AG04449 (cell line): ENCODE measurements at regions not wholly inside any gene's neighbourhood (a gene's known extent, or its start where the extent isn't known, plus 50 kb on each side); places are given as distances from the start of the nearest gene placed in this dataset.
"Not testable (repeated sequence)": the region's sequence is repeated elsewhere in the genome, so short reads cannot be mapped to it uniquely, and the experiment has no call there.

Experiments used
- CTCF ChIA-PET: fragments of 350-600 bp; formaldehyde crosslinking; extraction: SDS; loops from one replicate; lab custom pipeline; 2021; ENCODE audit warnings: antibody characterized with exemption; lab: Yijun Ruan, JAX
- POLR2A ChIA-PET: fragments of 400-600, 350-600 bp; formaldehyde crosslinking; extraction: SDS; loops from one replicate; lab custom pipeline; 2020; ENCODE audit warnings: antibody characterized with exemption, inconsistent platforms; lab: Yijun Ruan, JAX
- DNase-seq: peaks from one replicate; pipeline ENCODE4 v3.0.0-alpha.2; 2010; ENCODE audit warnings: low read depth, low spot score
- H3K4me3 ChIP-seq: 2 replicates; pipeline ENCODE4 v1.5.1; 2011; ENCODE audit warnings: low read depth, mild to moderate bottlenecking, control low read depth, low read length
- TF ChIP-seq, protein P1 (sequence below): IDR thresholded peaks from one replicate; pipeline ENCODE4 v1.5.1; 2011; ENCODE audit warnings: mild to moderate bottlenecking, moderate library complexity, low read length, control low read depth, inconsistent platforms; ENCODE audit not compliant: insufficient read depth; ENCODE audit errors: missing control alignments

DNA sequence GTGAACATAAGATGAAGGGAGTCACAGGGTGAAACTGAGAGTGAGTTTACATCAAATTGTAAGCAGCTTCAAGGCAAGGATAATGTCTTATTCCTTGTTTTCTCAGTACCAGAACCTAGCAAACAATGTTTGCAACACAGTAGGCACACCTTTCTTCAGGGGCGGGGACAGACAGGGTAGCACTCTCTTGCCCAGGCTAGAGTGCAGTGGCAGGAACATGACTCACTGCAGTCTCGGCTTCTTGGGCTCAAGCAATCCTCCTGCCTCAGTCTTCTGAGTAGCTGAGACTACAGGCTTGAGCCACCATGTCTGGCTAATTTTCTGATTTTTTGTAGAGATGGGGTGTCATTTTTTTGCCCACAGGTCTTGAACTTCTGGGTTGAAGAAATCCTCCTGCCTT lies 299.8 kb downstream of the CD83 start:
- H3K4me3 ChIP-seq = no peak overlapping the region
- POLR2A ChIA-PET = no interaction called here
- TF ChIP-seq, protein P1, sequence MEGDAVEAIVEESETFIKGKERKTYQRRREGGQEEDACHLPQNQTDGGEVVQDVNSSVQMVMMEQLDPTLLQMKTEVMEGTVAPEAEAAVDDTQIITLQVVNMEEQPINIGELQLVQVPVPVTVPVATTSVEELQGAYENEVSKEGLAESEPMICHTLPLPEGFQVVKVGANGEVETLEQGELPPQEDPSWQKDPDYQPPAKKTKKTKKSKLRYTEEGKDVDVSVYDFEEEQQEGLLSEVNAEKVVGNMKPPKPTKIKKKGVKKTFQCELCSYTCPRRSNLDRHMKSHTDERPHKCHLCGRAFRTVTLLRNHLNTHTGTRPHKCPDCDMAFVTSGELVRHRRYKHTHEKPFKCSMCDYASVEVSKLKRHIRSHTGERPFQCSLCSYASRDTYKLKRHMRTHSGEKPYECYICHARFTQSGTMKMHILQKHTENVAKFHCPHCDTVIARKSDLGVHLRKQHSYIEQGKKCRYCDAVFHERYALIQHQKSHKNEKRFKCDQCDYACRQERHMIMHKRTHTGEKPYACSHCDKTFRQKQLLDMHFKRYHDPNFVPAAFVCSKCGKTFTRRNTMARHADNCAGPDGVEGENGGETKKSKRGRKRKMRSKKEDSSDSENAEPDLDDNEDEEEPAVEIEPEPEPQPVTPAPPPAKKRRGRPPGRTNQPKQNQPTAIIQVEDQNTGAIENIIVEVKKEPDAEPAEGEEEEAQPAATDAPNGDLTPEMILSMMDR = no peak
- CTCF ChIA-PET = no interaction called here
- no peak for DNase-seq

DNA sequence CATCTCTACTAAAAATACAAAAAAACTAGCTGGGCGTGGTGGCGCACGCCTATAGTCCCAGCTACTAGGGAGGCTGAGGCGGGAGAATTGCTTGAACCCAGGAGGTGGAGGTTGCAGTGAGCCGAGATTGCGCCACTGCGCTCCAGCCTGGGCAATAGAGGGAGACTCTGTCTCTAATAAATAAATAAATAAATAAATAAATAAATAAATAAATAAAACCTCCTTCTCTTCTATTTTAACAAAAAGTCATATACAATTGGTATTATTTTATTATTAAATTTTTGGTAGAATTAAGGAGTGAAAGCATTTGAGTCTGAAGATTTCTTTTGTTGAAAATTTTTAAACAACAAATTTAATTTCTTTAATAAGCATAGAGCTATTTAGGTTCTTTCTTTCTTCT lies 301.7 kb downstream of the CD83 start:
- POLR2A ChIA-PET, DNase-seq, H3K4me3 ChIP-seq: not testable (repeated sequence)
- CTCF ChIA-PET = interaction anchor here (1.2 kb wide), 1 partner anchor 70 kb away, joined by 3 read pairs; no protein-coding TSS in a partner anchor

DNA sequence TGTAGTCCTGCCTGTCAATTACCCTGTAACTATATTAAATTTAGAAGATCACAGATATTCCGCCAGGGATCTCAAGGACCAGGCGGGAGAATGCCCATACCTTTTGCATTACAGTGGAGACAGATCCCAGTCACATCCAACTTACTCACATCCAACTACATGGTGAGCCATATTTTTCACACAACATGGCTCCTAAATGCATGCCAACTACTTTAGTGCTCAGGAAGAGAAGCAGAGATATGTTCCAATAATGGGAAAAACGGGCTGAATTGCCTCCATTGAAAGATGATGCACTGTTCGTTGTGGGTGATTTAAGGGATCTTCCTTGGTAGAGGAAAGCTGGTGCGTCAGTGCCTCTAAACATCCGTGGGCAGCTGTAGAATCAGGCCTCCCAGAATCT lies 304.5 kb downstream of the CD83 start:
- ChIA-PET POLR2A (no interaction called here), CTCF (no interaction called here)
- TF ChIP-seq, protein P1 = no peak
- DNase-seq = no peak
- H3K4me3 ChIP-seq = no peak overlapping the region

DNA sequence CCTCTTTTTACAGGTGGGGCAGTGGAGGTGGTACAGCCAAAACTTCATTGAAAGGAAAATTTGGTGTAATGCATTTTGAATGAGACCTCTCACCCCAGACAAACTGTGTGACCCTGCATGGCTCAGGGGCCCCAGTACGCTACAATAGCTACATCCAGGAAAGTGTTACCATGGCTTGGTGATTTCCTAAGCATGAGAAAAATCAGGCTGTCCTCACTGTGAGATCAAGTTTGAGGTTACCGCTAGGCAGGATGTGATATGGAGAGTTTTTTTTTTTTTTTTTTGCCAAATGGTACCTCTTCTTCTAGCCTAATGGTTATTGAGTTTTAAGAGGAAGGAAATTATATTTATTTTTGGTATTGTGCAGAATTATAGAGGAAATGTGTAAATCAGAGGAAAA lies 305.3 kb downstream of the CD83 start:
- TF ChIP-seq, protein P1 = no peak
- ChIA-PET POLR2A (no interaction called here), CTCF (no interaction called here)
- H3K4me3 ChIP-seq = no peak overlapping the region
- DNase-seq = no peak

DNA sequence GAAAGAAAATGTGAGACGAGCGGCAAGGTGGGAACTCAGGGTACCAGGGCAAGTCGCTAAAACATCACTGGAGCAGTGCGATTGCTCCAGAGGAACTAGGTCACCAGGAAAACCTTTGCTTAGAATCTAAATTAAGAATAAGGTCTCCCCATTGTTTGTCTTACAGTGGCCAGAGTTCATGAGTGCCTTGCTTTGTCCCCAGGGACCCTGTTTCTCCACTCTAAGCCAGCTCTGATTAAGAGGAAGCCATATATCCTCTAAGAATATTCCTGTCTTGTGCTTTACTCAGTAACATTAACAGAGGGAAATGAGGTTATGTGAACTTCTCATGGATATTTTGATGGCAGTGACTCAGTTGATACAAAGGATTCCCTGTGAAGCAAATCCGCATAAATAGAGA lies 305.8 kb downstream of the CD83 start:
- TF ChIP-seq, protein P1 = no peak
- CTCF ChIA-PET = no interaction called here
- DNase-seq = no peak
- H3K4me3 ChIP-seq = no peak overlapping the region
- POLR2A ChIA-PET = no interaction called here

DNA sequence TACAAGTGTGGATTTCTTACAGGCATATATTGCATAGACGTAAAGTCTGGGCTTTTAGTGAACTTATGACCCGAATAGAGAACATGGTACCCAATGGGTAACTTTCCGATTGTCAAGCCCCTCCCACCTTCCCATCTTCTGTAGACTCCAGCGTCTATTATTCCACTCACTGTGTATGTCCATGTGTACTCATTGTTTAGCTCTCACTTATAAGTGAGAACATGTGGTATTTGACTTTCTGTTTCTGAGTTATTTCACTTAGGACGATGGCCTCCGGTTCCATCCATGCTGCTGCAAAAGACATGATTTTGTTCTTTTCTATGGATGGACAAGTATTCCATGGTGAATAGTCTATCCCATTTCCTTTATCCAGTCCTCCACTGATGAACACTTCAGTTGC lies 306.4 kb downstream of the CD83 start:
- TF ChIP-seq, protein P1 = no peak

DNA sequence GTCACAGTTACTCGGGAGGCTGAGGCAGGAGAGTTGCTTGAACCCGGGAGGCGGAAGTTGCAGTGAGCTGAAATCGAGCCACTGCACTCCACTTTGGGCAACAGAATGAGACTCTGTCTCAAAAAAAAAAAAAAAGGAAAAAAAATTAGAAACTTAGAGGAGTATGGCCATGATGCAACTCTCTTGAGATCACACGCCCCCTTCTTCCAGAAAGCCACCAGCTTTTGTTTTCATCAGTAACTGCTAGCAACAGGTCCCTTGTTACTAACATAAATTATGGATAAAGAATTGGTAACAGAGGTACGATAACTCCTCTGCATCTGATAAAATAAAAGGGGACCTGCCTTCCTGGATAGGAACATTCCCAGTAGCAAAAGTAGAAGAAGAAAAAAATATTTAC lies 308.2 kb downstream of the CD83 start:
- ChIA-PET POLR2A (no interaction called here), CTCF (no interaction called here)
- no peak for DNase-seq
- H3K4me3 ChIP-seq = no peak overlapping the region
- TF ChIP-seq, protein P1 = no peak

More for the DNA sequence above, 306.4 kb downstream of the CD83 start:
- no peak overlapping the region for H3K4me3 ChIP-seq
- CTCF ChIA-PET = no interaction called here
- POLR2A ChIA-PET = no interaction called here
- no peak for DNase-seq
